HepG2 (cell line): ENCODE measurements at regions not wholly inside any gene's neighbourhood (a gene's known extent, or its start where the extent isn't known, plus 50 kb on each side); places are given as distances from the start of the nearest gene placed in this dataset.

Source experiments
- ATF1 ChIP-seq: IDR thresholded peaks from 2 replicates; pipeline ENCODE4 v1.6.1; 2016; ENCODE audit warnings: mild to moderate bottlenecking, control low read depth
- BRCA1 ChIP-seq: sonication (generic); formaldehyde crosslinking; IDR thresholded peaks from 2 replicates; pipeline ENCODE4 v1.4.0; 2020; ENCODE audit warnings: missing genetic modification reagents
- FOXM1 ChIP-seq: sonication (generic); formaldehyde crosslinking; IDR thresholded peaks from 2 replicates; pipeline ENCODE4 v1.5.0; 2020; ENCODE audit warnings: missing genetic modification reagents
- MXI1 ChIP-seq: IDR thresholded peaks from 3 replicates; pipeline ENCODE4 v1.6.1; 2012; ENCODE audit warnings: low read depth, low read length, inconsistent platforms, borderline replicate concordance
- TSC22D2 ChIP-seq: sonication (generic); formaldehyde crosslinking; IDR thresholded peaks from 2 replicates; pipeline ENCODE4 v1.5.1; 2020; ENCODE audit warnings: missing genetic modification reagents, mild to moderate bottlenecking, borderline replicate concordance
- ZNF354B ChIP-seq: sonication (generic); formaldehyde crosslinking; IDR thresholded peaks from 2 replicates; pipeline ENCODE4 v1.8.0; 2022; ENCODE audit warnings: mild to moderate bottlenecking, missing genetic modification reagents
- ZNF607 ChIP-seq: sonication (generic); formaldehyde crosslinking; IDR thresholded peaks from 2 replicates; pipeline ENCODE4 v1.5.1; 2020; ENCODE audit warnings: missing genetic modification reagents, mild to moderate bottlenecking, borderline replicate concordance
- ZNF768 ChIP-seq: sonication (generic); formaldehyde crosslinking; IDR thresholded peaks from 2 replicates; pipeline ENCODE4 v1.4.0; 2020; ENCODE audit warnings: missing genetic modification reagents
- TF ChIP-seq, protein P1 (sequence below): sonication (generic); formaldehyde crosslinking; IDR thresholded peaks from 2 replicates; pipeline ENCODE4 v1.4.0; 2020; ENCODE audit warnings: missing genetic modification reagents
- TF ChIP-seq, protein P2 (sequence below): sonication (generic); formaldehyde crosslinking; IDR thresholded peaks from 2 replicates; pipeline ENCODE4 v1.4.0; 2020; ENCODE audit warnings: missing genetic modification reagents, borderline replicate concordance

- TF ChIP-seq ZNF607 (CRISPR knock-in tag), result no peak
- TF ChIP-seq ATF1 (CRISPR knock-in tag), result no peak
- TF ChIP-seq MXI1, result no peak
- TF ChIP-seq FOXM1 (CRISPR knock-in tag), result no peak
- TF ChIP-seq ZNF768 (CRISPR knock-in tag), result no peak
- TF ChIP-seq TSC22D2, result no peak
- TF ChIP-seq, protein P1, sequence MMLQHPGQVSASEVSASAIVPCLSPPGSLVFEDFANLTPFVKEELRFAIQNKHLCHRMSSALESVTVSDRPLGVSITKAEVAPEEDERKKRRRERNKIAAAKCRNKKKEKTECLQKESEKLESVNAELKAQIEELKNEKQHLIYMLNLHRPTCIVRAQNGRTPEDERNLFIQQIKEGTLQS (CRISPR knock-in tag), result no peak
- TF ChIP-seq, protein P2, sequence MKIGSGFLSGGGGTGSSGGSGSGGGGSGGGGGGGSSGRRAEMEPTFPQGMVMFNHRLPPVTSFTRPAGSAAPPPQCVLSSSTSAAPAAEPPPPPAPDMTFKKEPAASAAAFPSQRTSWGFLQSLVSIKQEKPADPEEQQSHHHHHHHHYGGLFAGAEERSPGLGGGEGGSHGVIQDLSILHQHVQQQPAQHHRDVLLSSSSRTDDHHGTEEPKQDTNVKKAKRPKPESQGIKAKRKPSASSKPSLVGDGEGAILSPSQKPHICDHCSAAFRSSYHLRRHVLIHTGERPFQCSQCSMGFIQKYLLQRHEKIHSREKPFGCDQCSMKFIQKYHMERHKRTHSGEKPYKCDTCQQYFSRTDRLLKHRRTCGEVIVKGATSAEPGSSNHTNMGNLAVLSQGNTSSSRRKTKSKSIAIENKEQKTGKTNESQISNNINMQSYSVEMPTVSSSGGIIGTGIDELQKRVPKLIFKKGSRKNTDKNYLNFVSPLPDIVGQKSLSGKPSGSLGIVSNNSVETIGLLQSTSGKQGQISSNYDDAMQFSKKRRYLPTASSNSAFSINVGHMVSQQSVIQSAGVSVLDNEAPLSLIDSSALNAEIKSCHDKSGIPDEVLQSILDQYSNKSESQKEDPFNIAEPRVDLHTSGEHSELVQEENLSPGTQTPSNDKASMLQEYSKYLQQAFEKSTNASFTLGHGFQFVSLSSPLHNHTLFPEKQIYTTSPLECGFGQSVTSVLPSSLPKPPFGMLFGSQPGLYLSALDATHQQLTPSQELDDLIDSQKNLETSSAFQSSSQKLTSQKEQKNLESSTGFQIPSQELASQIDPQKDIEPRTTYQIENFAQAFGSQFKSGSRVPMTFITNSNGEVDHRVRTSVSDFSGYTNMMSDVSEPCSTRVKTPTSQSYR (CRISPR knock-in tag), result no peak
- TF ChIP-seq BRCA1 (CRISPR knock-in tag), result no peak
- no peak for TF ChIP-seq ZNF354B (CRISPR knock-in tag)
Measured at GRCh38 chr13:88761145-88761544, 1090.0 kb downstream of the SLITRK5 start.
